H7 (cell line): ENCODE measurements at regions not wholly inside any gene's neighbourhood (a gene's known extent, or its start where the extent isn't known, plus 50 kb on each side); places are given as distances from the start of the nearest gene placed in this dataset.

Experiments
- DNase-seq: peaks from one replicate; pipeline ENCODE4 v3.0.0; 2012
- H3K27me3 ChIP-seq: 2 replicates; pipeline ENCODE4 v1.6.0; 2011; ENCODE audit warnings: mild to moderate bottlenecking, low read length; ENCODE audit not compliant: control insufficient read depth, insufficient read depth
- H3K36me3 ChIP-seq: replicated peaks from 2 replicates; pipeline ENCODE4 v1.5.1; 2011; ENCODE audit warnings: low read length; ENCODE audit not compliant: control insufficient read depth, insufficient read depth
- H3K4me3 ChIP-seq: 2 replicates; pipeline ENCODE4 v1.5.1; 2011; ENCODE audit warnings: low read depth, mild to moderate bottlenecking, control low read depth, low read length, moderate library complexity; ENCODE audit not compliant: insufficient read depth

DNA sequence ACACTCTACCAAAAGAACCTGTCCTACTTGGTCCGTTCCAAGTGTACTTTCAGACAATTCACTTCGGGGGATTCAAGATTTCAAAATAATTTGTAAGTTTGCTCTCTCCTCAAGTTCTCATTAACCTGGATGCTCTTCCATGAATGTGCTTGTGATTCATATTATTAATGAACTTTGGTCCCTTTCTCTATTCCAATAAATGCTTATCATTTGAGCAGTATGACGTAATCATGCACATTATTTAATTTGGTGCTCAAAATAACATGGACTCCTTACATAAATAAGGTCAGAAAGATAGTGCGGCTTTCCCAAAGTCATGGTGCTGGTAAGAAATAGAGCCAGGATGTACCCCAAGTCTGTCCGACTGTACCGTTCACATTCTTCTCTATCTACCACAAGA, 323.2 kb upstream of the SLCO3A1 start:
- no peak for DNase-seq
- Histone ChIP-seq H3K27me3 (no peaks in the 10 kb centered on the region), H3K4me3 (no peak overlapping the region), H3K36me3 (no peaks in the 10 kb centered on the region)

DNA sequence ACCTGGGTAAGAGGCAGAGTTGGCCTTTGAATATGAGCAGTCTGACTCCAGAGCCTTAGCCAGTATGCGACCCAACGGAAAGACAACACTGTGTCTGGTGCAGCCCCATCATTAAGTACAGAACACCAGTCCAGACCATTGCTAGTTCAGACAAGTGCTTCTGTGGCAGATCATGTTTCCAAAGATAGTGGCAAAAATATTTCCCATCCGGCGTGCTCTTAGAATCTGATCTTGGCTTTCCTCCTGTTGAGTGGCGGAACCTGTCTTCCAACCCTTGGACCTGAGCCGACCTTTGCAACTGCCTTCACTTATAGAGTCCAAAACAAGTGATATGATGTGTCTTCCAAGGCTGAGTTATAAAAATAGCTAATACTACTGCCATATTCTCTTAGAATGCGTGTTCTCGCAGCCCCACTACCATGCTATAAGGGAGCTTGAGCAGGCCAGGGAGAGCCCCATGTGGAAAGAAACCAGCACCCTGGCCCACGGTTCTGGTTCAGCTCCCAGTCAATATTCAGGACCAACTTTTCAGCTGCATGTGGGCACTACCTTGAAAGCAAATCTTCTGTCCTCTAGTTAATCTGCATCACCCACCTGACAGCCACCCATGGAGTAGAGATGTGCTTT, 322.4 kb upstream of the SLCO3A1 start:
- no peak for DNase-seq
- no peaks in the 10 kb centered on the region for H3K36me3 ChIP-seq

DNA sequence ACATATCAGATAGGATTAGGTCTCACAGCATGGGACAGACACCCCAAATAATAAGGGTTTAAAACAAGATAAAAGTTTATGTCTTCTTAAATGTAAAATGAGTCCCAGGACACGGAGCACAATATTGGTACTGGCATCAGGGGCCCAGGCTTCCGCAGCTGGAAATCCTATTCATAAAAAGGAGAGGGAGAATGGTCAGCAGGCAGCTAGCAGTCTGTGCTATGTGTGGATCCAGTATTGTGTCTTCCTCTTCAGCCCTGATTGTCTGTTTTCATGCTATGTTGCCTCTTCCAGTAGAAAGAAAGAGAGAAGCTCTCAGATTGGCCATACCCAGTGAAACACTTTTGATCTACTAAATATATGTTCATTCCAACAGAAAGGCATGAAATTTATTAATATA, 319.3 kb upstream of the SLCO3A1 start:
- Histone ChIP-seq H3K4me3 (no peak overlapping the region), H3K27me3 (no peaks in the 10 kb centered on the region), H3K36me3 (no peaks in the 10 kb centered on the region)
- DNase-seq, result no peak

More for the DNA sequence above, 322.4 kb upstream of the SLCO3A1 start:
- Histone ChIP-seq H3K27me3 (no peaks in the 10 kb centered on the region), H3K4me3 (no peak overlapping the region)

DNA sequence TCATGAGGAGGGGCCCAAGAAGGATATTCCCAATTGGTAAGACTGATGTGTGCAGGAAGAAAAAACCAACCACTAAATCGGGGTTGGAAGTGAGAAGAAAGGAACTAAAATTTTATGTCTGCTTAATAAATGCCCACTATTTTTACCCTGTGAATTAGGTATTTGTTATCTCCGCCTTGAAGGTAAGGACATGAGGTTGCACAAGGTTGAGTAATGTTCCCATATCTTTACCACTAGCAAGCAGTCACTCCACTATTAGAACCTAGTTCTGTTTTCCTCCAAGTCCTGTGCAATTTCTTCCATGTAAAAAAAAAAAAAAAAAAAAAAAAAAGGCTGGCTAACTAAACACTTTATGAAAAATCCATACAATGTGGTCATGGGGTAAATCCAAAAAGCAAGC, 318.5 kb upstream of the SLCO3A1 start:
- no peak for DNase-seq
- H3K27me3 ChIP-seq, result no peaks in the 10 kb centered on the region
- no peaks in the 10 kb centered on the region for H3K36me3 ChIP-seq
- no peak overlapping the region for H3K4me3 ChIP-seq

DNA sequence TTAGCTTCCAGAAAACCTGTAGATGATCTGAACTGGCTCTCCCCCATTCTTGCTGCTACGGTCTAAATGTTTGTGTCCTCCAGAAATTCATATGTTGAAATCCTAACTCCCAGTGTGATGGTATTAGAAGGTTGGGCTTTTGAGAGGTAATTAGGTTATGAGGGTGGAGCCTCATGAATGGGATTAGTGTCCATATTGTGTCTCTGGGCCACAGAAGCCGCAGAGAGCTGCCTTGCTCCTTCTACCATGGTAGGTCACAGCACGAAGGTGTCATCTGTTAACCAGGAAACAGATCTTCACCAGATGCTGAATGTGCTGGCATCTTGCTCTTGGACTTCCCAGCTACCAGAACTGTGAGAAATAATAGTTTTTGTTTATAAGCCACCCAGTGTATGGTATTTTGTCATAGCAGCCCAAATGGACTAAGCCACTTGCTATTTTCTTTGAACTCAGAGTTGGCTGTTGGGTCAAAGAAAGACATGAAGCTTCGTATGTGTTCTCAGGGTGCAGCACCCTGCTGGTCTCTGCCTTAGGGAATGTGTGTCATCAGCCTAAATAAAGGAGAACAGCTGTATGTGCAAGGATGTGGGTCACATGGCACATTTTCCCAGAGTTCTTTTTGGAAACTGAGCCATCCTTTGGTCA, 317.5 kb upstream of the SLCO3A1 start:
- H3K27me3 ChIP-seq, result no peaks in the 10 kb centered on the region
- no peak for DNase-seq
- H3K4me3 ChIP-seq, result no peak overlapping the region
- H3K36me3 ChIP-seq, result no peaks in the 10 kb centered on the region

DNA sequence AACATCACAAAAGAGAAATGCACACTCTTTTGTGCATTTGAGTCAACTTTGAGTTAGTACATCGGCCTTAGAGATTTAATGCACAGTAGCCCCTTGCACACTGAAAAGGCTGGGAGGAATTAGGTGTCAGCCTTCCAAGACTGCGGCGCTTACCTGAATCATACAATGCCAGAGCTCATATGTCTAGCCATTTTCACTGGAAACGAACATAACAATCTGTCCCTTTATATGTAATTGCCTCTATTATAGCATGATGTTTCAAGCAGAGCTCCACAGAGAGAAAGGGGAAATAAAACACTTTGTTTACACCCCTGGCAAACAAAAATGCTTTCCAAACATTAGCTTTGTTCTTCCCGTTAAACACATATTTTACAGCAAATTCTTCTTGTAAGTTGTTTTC, 315.7 kb upstream of the SLCO3A1 start:
- H3K4me3 ChIP-seq, result no peak overlapping the region
- no peaks in the 10 kb centered on the region for H3K27me3 ChIP-seq
- DNase-seq, result no peak
- no peaks in the 10 kb centered on the region for H3K36me3 ChIP-seq

DNA sequence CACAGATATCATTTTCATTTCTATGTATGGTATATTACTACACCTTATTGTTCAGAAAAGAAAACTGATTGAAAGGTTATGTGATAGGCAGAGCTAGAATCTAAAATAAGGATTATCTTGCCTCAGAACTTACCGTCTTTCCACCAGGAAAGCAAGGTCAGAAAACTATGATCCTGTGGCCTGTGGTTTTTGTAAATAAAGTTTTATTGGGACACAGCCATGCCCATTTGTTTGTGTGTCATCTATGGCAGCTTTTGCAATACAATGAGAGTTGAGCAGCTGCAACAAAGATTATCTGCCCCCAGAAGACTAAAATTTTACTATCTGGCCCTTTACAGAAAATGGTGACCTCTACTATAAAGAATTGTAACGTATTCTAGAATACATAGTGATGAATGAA, 314.7 kb upstream of the SLCO3A1 start:
- no peaks in the 10 kb centered on the region for H3K36me3 ChIP-seq
- H3K27me3 ChIP-seq, result no peaks in the 10 kb centered on the region
- no peak overlapping the region for H3K4me3 ChIP-seq
- DNase-seq, result no peak

DNA sequence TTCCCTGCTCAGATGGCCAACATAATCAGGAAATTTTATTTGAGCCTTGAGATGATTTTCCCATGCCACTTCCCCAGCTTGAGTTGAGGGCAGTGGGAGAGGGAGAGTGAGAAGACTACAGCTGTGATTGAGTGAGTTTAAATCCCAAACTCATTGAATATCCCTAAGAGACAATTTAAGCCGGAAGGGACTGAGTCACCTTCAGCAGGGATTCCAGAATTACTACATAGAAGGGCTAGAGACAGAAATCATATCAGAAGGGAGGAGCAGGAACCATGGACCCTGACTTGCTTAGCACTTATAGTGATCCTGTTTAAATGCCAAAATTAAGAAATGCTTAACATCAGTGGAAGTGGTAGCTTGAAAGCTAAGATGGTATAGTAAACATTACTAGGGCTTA, 312.2 kb upstream of the SLCO3A1 start:
- no peaks in the 10 kb centered on the region for H3K36me3 ChIP-seq
- no peak overlapping the region for H3K4me3 ChIP-seq
- DNase-seq, result no peak
- no peaks in the 10 kb centered on the region for H3K27me3 ChIP-seq

DNA sequence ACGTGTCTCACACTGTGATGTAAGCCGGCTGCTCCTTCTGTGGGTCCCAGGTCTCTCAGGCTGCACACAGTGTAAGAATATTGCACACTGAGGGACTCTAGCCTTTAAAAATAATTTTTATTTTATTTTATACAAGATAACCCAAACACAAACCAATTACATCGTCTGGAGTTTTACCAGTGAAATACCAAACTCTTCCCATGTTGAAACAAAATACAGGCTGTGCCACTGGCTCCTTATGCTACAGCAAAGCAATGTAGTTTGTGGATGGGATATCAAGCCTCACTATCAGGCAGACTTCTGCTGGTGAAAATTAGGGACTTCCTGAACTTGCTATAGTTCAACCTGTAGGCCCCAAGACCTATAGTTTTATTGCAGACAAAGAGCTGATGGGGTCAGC, 311.3 kb upstream of the SLCO3A1 start:
- no peak for DNase-seq
- Histone ChIP-seq H3K27me3 (no peaks in the 10 kb centered on the region), H3K4me3 (no peak overlapping the region), H3K36me3 (no peaks in the 10 kb centered on the region)

DNA sequence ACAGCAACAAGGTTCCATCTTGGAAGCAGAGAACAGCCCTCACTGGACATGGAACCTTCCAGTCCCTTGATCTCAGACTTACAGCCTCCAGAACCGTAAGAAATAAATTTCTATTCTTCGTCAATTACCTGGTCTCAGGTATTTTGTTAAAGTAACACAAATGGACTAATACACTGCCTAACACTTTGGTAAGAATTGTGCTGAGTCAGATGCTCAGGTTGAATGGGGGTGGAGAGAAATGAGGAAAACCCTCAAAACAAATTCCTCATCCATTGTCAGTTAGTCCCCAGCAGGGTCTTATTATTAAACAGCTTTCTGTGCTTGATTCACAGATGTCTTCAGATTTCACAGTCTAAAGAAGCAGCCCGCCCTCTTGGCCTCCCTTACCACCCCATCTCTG, 306.2 kb upstream of the SLCO3A1 start:
- Histone ChIP-seq H3K36me3 (no peaks in the 10 kb centered on the region), H3K27me3 (no peaks in the 10 kb centered on the region), H3K4me3 (no peak overlapping the region)
- no peak for DNase-seq

DNA sequence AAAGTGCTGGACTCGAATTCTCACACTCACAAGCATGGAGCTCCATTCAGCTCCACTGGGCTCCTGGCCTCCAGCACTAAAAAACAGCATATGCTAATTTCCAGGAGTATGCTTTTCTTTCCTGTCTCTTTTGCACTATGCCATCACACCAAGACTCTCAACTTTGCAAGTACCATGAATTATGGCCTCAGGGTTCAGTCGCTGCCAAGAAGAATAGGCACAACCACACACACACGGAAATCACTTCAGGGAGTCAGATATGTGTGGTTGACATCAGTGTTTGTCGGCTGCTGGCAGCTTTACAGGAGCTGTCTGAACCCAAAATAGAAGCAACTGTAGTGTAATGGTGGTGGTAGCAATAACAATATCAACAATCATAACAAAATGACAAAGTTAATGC, 305.0 kb upstream of the SLCO3A1 start:
- Histone ChIP-seq H3K27me3 (no peaks in the 10 kb centered on the region), H3K36me3 (no peaks in the 10 kb centered on the region), H3K4me3 (no peak overlapping the region)
- DNase-seq, result no peak

DNA sequence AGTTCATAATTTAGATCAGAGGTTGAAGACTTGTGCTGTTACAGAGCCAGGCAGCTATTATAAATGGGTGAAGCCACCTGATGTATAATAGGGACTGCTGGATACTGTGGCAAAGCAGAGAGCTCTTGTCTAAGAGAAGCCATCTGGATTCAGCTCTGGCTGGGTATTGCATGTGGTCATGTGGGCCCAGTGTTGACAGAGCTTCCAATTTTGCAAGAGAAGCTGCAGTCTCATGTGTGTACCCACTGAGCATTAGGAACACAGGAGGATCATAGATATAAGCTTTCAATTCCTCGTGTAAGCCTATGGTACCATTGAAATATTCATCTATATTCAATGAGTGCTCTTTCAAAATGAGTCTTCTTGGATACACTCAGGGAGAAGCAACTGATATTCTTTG, 303.9 kb upstream of the SLCO3A1 start:
- no peaks in the 10 kb centered on the region for H3K36me3 ChIP-seq
- H3K27me3 ChIP-seq, result no peaks in the 10 kb centered on the region
- no peak for DNase-seq
- no peak overlapping the region for H3K4me3 ChIP-seq

DNA sequence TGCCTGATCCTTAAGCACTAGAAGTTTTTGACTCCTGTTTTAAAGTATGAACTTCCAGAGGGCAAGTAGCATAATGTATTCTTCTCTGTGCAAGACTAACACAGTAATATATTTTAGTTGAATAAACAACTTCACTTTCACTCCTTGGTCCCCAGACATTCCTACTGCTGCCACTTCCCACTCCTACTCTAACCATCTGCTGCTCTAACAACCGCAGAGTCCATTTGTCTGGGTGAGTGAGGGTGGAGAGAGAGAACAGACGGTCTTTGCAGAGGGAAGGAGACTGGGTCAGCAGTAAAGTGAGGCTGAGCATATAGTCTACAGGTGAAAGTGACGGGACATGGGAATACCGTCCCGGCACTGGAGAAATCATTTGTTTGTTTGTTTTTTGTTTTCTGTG, 301.0 kb upstream of the SLCO3A1 start:
- no peak for DNase-seq
- Histone ChIP-seq H3K27me3 (no peaks in the 10 kb centered on the region), H3K36me3 (no peaks in the 10 kb centered on the region), H3K4me3 (no peak overlapping the region)

DNA sequence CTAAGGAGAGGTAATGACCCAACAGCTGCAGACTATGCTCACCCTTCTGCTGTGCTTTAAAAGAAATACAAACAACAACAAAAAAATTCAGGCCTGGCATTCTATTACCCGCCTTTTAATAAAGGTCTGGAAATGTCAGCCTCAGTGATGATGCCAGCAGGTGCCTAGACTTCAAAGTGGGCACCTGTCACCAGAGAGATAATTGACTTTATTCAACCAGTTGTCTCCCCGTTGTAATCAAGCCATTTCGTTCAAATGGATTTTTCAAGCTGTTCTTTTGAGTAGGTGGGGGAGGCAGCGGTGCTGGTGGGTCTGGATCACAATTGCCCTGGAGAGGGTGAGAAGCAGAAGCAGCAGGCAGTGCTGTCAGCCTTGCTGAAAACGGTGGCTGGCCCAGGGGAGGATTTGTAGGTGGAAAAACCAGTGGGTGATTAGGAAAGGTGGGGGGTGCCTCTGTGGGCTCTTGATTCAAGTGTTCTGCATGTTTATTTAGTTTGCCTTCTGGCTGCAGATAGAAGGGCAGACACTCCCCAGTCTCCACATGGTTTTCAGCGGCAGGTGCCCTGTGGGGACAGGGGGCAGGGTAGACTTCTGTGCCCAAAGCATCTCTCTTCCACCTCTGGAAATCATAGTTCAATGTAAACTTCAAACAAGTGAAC, 300.2 kb upstream of the SLCO3A1 start:
- Histone ChIP-seq H3K27me3 (no peaks in the 10 kb centered on the region), H3K36me3 (no peaks in the 10 kb centered on the region), H3K4me3 (no peak overlapping the region)
- no peak for DNase-seq

DNA sequence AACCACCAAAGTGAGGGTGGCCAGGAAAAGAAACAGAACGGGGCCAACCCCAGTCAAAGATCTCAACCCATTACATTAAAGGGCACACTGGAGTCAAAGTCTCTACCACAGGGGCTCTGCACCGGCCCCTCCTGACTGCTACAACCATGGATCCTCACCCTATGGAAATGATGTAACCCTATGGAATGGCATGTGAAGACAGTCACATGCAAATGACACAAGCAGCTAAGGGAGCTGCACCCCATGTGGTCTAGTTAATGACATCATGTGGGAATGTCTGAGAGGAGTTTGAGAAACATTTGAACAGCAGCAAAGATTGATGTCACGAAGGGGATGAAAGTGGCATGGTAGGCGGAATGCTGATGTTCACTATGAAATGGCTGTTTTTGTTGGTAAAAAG, 298.2 kb upstream of the SLCO3A1 start:
- peak; percentile 5 for DNase-seq
- H3K27me3 ChIP-seq, result no peaks in the 10 kb centered on the region
- no peaks in the 10 kb centered on the region for H3K36me3 ChIP-seq
- H3K4me3 ChIP-seq, result no peak overlapping the region
